GM21529 (cell line): ENCODE measurements at regions not wholly inside any gene's neighbourhood (a gene's known extent, or its start where the extent isn't known, plus 50 kb on each side); places are given as distances from the start of the nearest gene placed in this dataset.

Experiments used
- ATAC-seq: cut with Tn5 transposase; IDR thresholded peaks from one replicate; pipeline ENCODE4 v1.9.1; 2021; ENCODE audit not compliant: unreplicated experiment

- ATAC-seq, result no peak
Measured at GRCh38 chr3:30162579-30162978, 443.8 kb upstream of the TGFBR2 start.

GRCh38 chr3:30166535-30166934 is 439.9 kb upstream of the TGFBR2 start:
- ATAC-seq, result no peak

GRCh38 chr3:30167541-30168011 is 438.8 kb upstream of the TGFBR2 start:
- no peak for ATAC-seq

GRCh38 chr3:30169487-30169886 is 436.9 kb upstream of the TGFBR2 start:
- ATAC-seq, result no peak

GRCh38 chr3:30170681-30171438 is 435.5 kb upstream of the TGFBR2 start:
- ATAC-seq, result no peak

- ATAC-seq, result no peak
Measured at GRCh38 chr3:30174357-30174756, 432.0 kb upstream of the TGFBR2 start.

GRCh38 chr3:30180310-30181177 is 425.9 kb upstream of the TGFBR2 start:
- ATAC-seq, result no peak

GRCh38 chr3:30181178-30181465 is 425.3 kb upstream of the TGFBR2 start:
- no peak for ATAC-seq

GRCh38 chr3:30181581-30181980 is 424.8 kb upstream of the TGFBR2 start:
- no peak for ATAC-seq

GRCh38 chr3:30183421-30183820 is 423.0 kb upstream of the TGFBR2 start:
- ATAC-seq, result no peak

GRCh38 chr3:30184091-30184810 is 422.1 kb upstream of the TGFBR2 start:
- ATAC-seq, result no peak

- ATAC-seq, result no peak
Measured at GRCh38 chr3:30185872-30186271, 420.5 kb upstream of the TGFBR2 start.

GRCh38 chr3:30186741-30187219 is 419.6 kb upstream of the TGFBR2 start:
- ATAC-seq, result no peak

GRCh38 chr3:30187366-30187765 is 419.0 kb upstream of the TGFBR2 start:
- no peak for ATAC-seq

- no peak for ATAC-seq
Measured at GRCh38 chr3:30188713-30189112, 417.7 kb upstream of the TGFBR2 start.

GRCh38 chr3:30189900-30190299 is 416.5 kb upstream of the TGFBR2 start:
- ATAC-seq, result no peak

- no peak for ATAC-seq
Measured at GRCh38 chr3:30193625-30194044, 412.8 kb upstream of the TGFBR2 start.

- no peak for ATAC-seq
Measured at GRCh38 chr3:30195352-30195751, 411.0 kb upstream of the TGFBR2 start.

- no peak for ATAC-seq
Measured at GRCh38 chr3:30198162-30198561, 408.2 kb upstream of the TGFBR2 start.

- ATAC-seq, result peak; percentile 63
Measured at GRCh38 chr3:30199096-30199759, 407.2 kb upstream of the TGFBR2 start.

GRCh38 chr3:30199855-30200254 is 406.5 kb upstream of the TGFBR2 start:
- no peak for ATAC-seq
